ENCODE measurements at regions not wholly inside any gene's neighbourhood (a gene's known extent, or its start where the extent isn't known, plus 50 kb on each side); places are given as distances from the start of the nearest gene placed in this dataset.

DNA sequence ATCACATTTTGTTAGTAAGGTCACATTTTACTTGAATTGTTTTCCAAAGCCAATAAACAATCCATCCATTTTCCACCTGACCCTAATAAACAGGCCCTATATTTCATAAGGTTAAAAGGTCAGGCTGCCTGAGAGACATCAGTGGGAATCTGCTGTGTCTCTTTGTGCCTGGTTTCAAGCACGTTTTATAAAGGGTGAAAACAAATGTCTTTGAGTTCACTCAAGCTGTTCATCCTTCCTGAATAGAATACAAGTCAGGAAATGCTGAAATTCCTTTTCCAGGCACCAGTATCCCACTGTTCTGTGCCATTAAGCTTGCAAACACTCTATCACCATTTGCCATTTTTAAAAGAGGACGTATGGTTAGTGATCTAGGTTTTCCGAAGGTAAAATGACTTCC, 67.5 kb upstream of the SPATA13 start:
- H3K4me1 Mint-ChIP-seq (ENCODE audit: low read depth), result peaks cover 10% of the 10 kb centered on the region
- H3K9me3 Mint-ChIP-seq (ENCODE audit: low read depth), result no peaks in the 10 kb centered on the region
- TF ChIP-seq, protein P1, sequence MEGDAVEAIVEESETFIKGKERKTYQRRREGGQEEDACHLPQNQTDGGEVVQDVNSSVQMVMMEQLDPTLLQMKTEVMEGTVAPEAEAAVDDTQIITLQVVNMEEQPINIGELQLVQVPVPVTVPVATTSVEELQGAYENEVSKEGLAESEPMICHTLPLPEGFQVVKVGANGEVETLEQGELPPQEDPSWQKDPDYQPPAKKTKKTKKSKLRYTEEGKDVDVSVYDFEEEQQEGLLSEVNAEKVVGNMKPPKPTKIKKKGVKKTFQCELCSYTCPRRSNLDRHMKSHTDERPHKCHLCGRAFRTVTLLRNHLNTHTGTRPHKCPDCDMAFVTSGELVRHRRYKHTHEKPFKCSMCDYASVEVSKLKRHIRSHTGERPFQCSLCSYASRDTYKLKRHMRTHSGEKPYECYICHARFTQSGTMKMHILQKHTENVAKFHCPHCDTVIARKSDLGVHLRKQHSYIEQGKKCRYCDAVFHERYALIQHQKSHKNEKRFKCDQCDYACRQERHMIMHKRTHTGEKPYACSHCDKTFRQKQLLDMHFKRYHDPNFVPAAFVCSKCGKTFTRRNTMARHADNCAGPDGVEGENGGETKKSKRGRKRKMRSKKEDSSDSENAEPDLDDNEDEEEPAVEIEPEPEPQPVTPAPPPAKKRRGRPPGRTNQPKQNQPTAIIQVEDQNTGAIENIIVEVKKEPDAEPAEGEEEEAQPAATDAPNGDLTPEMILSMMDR (IDR thresholded peaks at IDR 0.05), result no peak
- H3K27me3 Mint-ChIP-seq (ENCODE audit: low read depth), result no peaks in the 10 kb centered on the region
- peaks cover 2% of the 10 kb centered on the region for H3K36me3 Mint-ChIP-seq (ENCODE audit: low read depth)
- H3K4me3 Mint-ChIP-seq (ENCODE audit: unreplicated experiment), result no peak overlapping the region
- no peak for DNase-seq (ENCODE audit: low spot score)
- H3K27ac Mint-ChIP-seq (ENCODE audit: unreplicated experiment), result no peak overlapping the region

DNA sequence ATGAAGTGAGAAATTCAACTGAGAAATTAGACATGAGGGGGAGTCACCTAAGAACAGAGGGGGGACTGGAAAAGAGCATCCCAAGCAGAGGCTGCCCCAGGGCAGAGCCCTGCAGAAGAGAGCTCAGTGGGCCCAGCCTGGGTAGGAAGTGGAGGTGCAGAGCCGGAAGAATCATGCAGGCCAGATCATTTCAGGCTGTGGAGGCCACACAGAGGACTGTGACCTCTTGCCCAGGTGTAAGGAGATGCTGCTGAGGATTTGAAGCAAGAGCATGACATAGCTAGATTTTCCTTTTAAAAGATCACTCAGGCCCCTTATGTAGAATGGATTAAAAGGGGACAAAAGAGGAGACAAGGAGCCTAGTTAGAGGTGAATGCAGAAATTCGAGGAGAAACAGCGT, 63.9 kb upstream of the SPATA13 start:
- TF ChIP-seq, protein P1 (IDR thresholded peaks at IDR 0.05), result no peak
- H3K4me3 Mint-ChIP-seq (ENCODE audit: unreplicated experiment), result no peak overlapping the region
- H3K27ac Mint-ChIP-seq (ENCODE audit: unreplicated experiment), result no peak overlapping the region
- H3K27me3 Mint-ChIP-seq (ENCODE audit: low read depth), result no peaks in the 10 kb centered on the region
- no peaks in the 10 kb centered on the region for H3K36me3 Mint-ChIP-seq (ENCODE audit: low read depth)
- DNase-seq (ENCODE audit: low spot score), result no peak
- H3K4me1 Mint-ChIP-seq (ENCODE audit: low read depth), result peaks cover 10% of the 10 kb centered on the region
- no peaks in the 10 kb centered on the region for H3K9me3 Mint-ChIP-seq (ENCODE audit: low read depth)

DNA sequence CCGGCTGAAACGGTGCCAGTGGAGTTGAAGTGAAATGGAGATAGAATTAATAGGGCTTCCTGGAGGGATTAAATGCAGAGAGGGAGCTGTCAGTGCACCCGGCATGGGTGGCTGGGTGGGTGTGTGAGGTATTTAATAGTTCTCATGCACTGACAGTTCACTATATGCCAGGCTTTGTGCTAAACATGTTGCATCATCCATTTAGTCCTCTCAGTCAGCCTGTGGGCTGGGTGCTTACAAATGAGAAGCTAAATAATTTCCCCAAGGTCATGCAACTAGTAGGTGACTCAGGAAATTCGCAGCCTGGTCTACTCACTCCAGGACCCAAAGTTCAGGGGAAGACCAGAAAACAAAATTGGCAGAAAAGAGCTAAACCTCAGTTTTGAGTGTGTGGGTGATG, 63.5 kb upstream of the SPATA13 start:
- DNase-seq (ENCODE audit: low spot score), result no peak
- H3K27ac Mint-ChIP-seq (ENCODE audit: unreplicated experiment), result no peak overlapping the region
- peaks cover 8% of the 10 kb centered on the region for H3K4me1 Mint-ChIP-seq (ENCODE audit: low read depth)
- no peaks in the 10 kb centered on the region for H3K9me3 Mint-ChIP-seq (ENCODE audit: low read depth)
- H3K4me3 Mint-ChIP-seq (ENCODE audit: unreplicated experiment), result no peak overlapping the region
- no peaks in the 10 kb centered on the region for H3K36me3 Mint-ChIP-seq (ENCODE audit: low read depth)
- no peaks in the 10 kb centered on the region for H3K27me3 Mint-ChIP-seq (ENCODE audit: low read depth)
- TF ChIP-seq, protein P1 (IDR thresholded peaks at IDR 0.05), result no peak

DNA sequence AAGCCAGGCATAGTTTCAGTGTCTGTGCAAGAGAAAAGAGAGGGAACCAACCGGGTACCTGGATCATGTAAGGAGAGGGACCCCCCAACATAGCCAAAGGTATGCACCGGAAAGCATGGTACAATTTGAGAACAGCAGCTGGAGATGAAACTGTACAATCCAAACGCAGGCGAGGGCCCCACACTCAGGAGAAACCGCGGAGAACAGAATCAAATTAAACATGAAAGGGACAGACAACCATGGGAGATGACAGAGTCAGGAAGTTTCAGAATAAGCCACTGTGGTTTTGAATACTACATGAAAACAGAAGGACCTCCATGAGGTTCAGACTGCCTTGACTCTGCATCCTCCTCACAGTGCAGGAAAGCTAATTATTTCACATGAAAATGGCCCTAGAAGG, 62.9 kb upstream of the SPATA13 start:
- Mint-ChIP-seq H3K36me3 (ENCODE audit: low read depth) (no peaks in the 10 kb centered on the region), H3K4me3 (ENCODE audit: unreplicated experiment) (no peak overlapping the region), H3K27me3 (ENCODE audit: low read depth) (no peaks in the 10 kb centered on the region), H3K27ac (ENCODE audit: unreplicated experiment) (no peak overlapping the region), H3K4me1 (ENCODE audit: low read depth) (peaks cover 2% of the 10 kb centered on the region), H3K9me3 (ENCODE audit: low read depth) (no peaks in the 10 kb centered on the region)
- TF ChIP-seq, protein P1 (IDR thresholded peaks at IDR 0.05), result no peak
- no peak for DNase-seq (ENCODE audit: low spot score)

DNA sequence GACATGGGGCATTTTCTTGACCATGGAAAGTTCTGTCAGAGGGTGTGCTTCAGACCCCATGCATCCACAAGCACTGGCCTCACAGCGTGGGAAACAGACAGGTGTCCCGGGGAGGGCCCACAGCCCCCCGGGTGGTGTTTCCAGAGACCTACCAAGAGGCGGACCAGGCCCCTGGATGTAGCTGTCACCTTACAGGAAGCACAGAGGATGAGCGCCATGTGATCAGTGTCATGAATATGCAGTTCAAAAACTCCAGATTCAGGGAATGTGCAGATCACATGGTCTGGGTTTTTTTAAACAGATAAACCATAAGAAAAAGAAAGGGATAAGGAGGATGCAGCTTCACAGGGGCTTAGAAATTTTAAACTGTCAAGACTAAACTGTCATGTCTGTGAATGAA, 61.0 kb upstream of the SPATA13 start:
- no peak for DNase-seq (ENCODE audit: low spot score)
- H3K27me3 Mint-ChIP-seq (ENCODE audit: low read depth), result no peaks in the 10 kb centered on the region
- TF ChIP-seq, protein P1 (IDR thresholded peaks at IDR 0.05), result no peak
- no peaks in the 10 kb centered on the region for H3K36me3 Mint-ChIP-seq (ENCODE audit: low read depth)
- H3K9me3 Mint-ChIP-seq (ENCODE audit: low read depth), result no peaks in the 10 kb centered on the region
- H3K4me1 Mint-ChIP-seq (ENCODE audit: low read depth), result no peaks in the 10 kb centered on the region
- no peak overlapping the region for H3K27ac Mint-ChIP-seq (ENCODE audit: unreplicated experiment)
- no peak overlapping the region for H3K4me3 Mint-ChIP-seq (ENCODE audit: unreplicated experiment)

Data from chondrocyte (in vitro differentiated cells).